ENCODE measurements at regions not wholly inside any gene's neighbourhood (a gene's known extent, or its start where the extent isn't known, plus 50 kb on each side); places are given as distances from the start of the nearest gene placed in this dataset.

- no CpG with 5 or more reads among the region's 2 CpGs for WGBS (ENCODE audit: insufficient coverage, low lambda C conversion rate)
- Histone ChIP-seq H3K27me3 (ENCODE audit: control insufficient read depth, insufficient read depth, low read length) (no peaks in the 10 kb centered on the region), H3K27ac (ENCODE audit: low read length) (no peak overlapping the region), H3K9me3 (ENCODE audit: control insufficient read depth, low read depth, low read length) (no peaks in the 10 kb centered on the region), H3K36me3 (ENCODE audit: control insufficient read depth, insufficient read depth, low read length) (no peaks in the 10 kb centered on the region), H3K4me3 (ENCODE audit: low read length) (no peak overlapping the region), H3K4me1 (ENCODE audit: control insufficient read depth, insufficient read depth, low read length) (no peaks in the 10 kb centered on the region)
- no peak for DNase-seq
Observed at GRCh38 chr6:104434519-104434918, 425.2 kb downstream of the HACE1 start.

- no peaks in the 10 kb centered on the region for H3K4me1 ChIP-seq (ENCODE audit: control insufficient read depth, insufficient read depth, low read length)
- no peaks in the 10 kb centered on the region for H3K36me3 ChIP-seq (ENCODE audit: control insufficient read depth, insufficient read depth, low read length)
- no peak for DNase-seq
- H3K9me3 ChIP-seq (ENCODE audit: control insufficient read depth, low read depth, low read length), result no peaks in the 10 kb centered on the region
- H3K27me3 ChIP-seq (ENCODE audit: control insufficient read depth, insufficient read depth, low read length), result no peaks in the 10 kb centered on the region
- H3K27ac ChIP-seq (ENCODE audit: low read length), result no peak overlapping the region
- no peak overlapping the region for H3K4me3 ChIP-seq (ENCODE audit: low read length)
- 92% methylated on average over 2 of the region's 3 CpGs for WGBS (ENCODE audit: insufficient coverage, low lambda C conversion rate)
Observed at GRCh38 chr6:104431096-104431495, 428.6 kb downstream of the HACE1 start.

- Histone ChIP-seq H3K9me3 (ENCODE audit: control insufficient read depth, low read depth, low read length) (no peaks in the 10 kb centered on the region), H3K4me1 (ENCODE audit: control insufficient read depth, insufficient read depth, low read length) (no peaks in the 10 kb centered on the region), H3K27me3 (ENCODE audit: control insufficient read depth, insufficient read depth, low read length) (no peaks in the 10 kb centered on the region), H3K27ac (ENCODE audit: low read length) (no peak overlapping the region), H3K36me3 (ENCODE audit: control insufficient read depth, insufficient read depth, low read length) (no peaks in the 10 kb centered on the region), H3K4me3 (ENCODE audit: low read length) (no peak overlapping the region)
- WGBS (ENCODE audit: insufficient coverage, low lambda C conversion rate), result 25% methylated on average over 1 of the region's 1 CpG
- no peak for DNase-seq
Observed at GRCh38 chr6:104428184-104428583, 431.5 kb downstream of the HACE1 start.

GRCh38 chr6:104423691-104424090, 436.0 kb downstream of the HACE1 start:
- no peaks in the 10 kb centered on the region for H3K27me3 ChIP-seq (ENCODE audit: control insufficient read depth, insufficient read depth, low read length)
- WGBS (ENCODE audit: insufficient coverage, low lambda C conversion rate), result 100% methylated on average over 1 of the region's 2 CpGs

GRCh38 chr6:104421650-104422049, 438.1 kb downstream of the HACE1 start:
- H3K4me3 ChIP-seq (ENCODE audit: low read length), result no peak overlapping the region
- WGBS (ENCODE audit: insufficient coverage, low lambda C conversion rate), result no CpG with 5 or more reads among the region's 4 CpGs
- no peak for DNase-seq

More at GRCh38 chr6:104423691-104424090, 436.0 kb downstream of the HACE1 start:
- Histone ChIP-seq H3K4me3 (ENCODE audit: low read length) (no peak overlapping the region), H3K4me1 (ENCODE audit: control insufficient read depth, insufficient read depth, low read length) (no peaks in the 10 kb centered on the region), H3K36me3 (ENCODE audit: control insufficient read depth, insufficient read depth, low read length) (no peaks in the 10 kb centered on the region), H3K27ac (ENCODE audit: low read length) (no peak overlapping the region), H3K9me3 (ENCODE audit: control insufficient read depth, low read depth, low read length) (no peaks in the 10 kb centered on the region)
- no peak for DNase-seq

GRCh38 chr6:104418839-104419238, 440.9 kb downstream of the HACE1 start:
- Histone ChIP-seq H3K36me3 (ENCODE audit: control insufficient read depth, insufficient read depth, low read length) (no peaks in the 10 kb centered on the region), H3K27me3 (ENCODE audit: control insufficient read depth, insufficient read depth, low read length) (no peaks in the 10 kb centered on the region), H3K4me1 (ENCODE audit: control insufficient read depth, insufficient read depth, low read length) (no peaks in the 10 kb centered on the region), H3K9me3 (ENCODE audit: control insufficient read depth, low read depth, low read length) (no peaks in the 10 kb centered on the region), H3K4me3 (ENCODE audit: low read length) (no peak overlapping the region), H3K27ac (ENCODE audit: low read length) (no peak overlapping the region)
- DNase-seq, result no peak
- no CpG with 5 or more reads among the region's 3 CpGs for WGBS (ENCODE audit: insufficient coverage, low lambda C conversion rate)

More at GRCh38 chr6:104421650-104422049, 438.1 kb downstream of the HACE1 start:
- Histone ChIP-seq H3K9me3 (ENCODE audit: control insufficient read depth, low read depth, low read length) (no peaks in the 10 kb centered on the region), H3K4me1 (ENCODE audit: control insufficient read depth, insufficient read depth, low read length) (no peaks in the 10 kb centered on the region), H3K27ac (ENCODE audit: low read length) (no peak overlapping the region), H3K36me3 (ENCODE audit: control insufficient read depth, insufficient read depth, low read length) (no peaks in the 10 kb centered on the region), H3K27me3 (ENCODE audit: control insufficient read depth, insufficient read depth, low read length) (no peaks in the 10 kb centered on the region)

GRCh38 chr6:104418125-104418524, 441.6 kb downstream of the HACE1 start:
- no peak overlapping the region for H3K4me3 ChIP-seq (ENCODE audit: low read length)
- H3K9me3 ChIP-seq (ENCODE audit: control insufficient read depth, low read depth, low read length), result no peaks in the 10 kb centered on the region
- H3K36me3 ChIP-seq (ENCODE audit: control insufficient read depth, insufficient read depth, low read length), result no peaks in the 10 kb centered on the region
- H3K4me1 ChIP-seq (ENCODE audit: control insufficient read depth, insufficient read depth, low read length), result no peaks in the 10 kb centered on the region
- no peak overlapping the region for H3K27ac ChIP-seq (ENCODE audit: low read length)
- peak in 1 of 2 donors; percentile 3 for DNase-seq
- H3K27me3 ChIP-seq (ENCODE audit: control insufficient read depth, insufficient read depth, low read length), result no peaks in the 10 kb centered on the region

- Histone ChIP-seq H3K4me3 (ENCODE audit: low read length) (no peak overlapping the region), H3K27me3 (ENCODE audit: control insufficient read depth, insufficient read depth, low read length) (no peaks in the 10 kb centered on the region), H3K9me3 (ENCODE audit: control insufficient read depth, low read depth, low read length) (no peaks in the 10 kb centered on the region), H3K27ac (ENCODE audit: low read length) (no peak overlapping the region), H3K36me3 (ENCODE audit: control insufficient read depth, insufficient read depth, low read length) (no peaks in the 10 kb centered on the region), H3K4me1 (ENCODE audit: control insufficient read depth, insufficient read depth, low read length) (no peaks in the 10 kb centered on the region)
- no peak for DNase-seq
- WGBS (ENCODE audit: insufficient coverage, low lambda C conversion rate), result no CpG with 5 or more reads among the region's 1 CpG
Observed at GRCh38 chr6:104414723-104415122, 445.0 kb downstream of the HACE1 start.

GRCh38 chr6:104413767-104414166, 446.0 kb downstream of the HACE1 start:
- no peak for DNase-seq
- Histone ChIP-seq H3K9me3 (ENCODE audit: control insufficient read depth, low read depth, low read length) (no peaks in the 10 kb centered on the region), H3K36me3 (ENCODE audit: control insufficient read depth, insufficient read depth, low read length) (no peaks in the 10 kb centered on the region), H3K27me3 (ENCODE audit: control insufficient read depth, insufficient read depth, low read length) (no peaks in the 10 kb centered on the region), H3K27ac (ENCODE audit: low read length) (no peak overlapping the region), H3K4me1 (ENCODE audit: control insufficient read depth, insufficient read depth, low read length) (no peaks in the 10 kb centered on the region), H3K4me3 (ENCODE audit: low read length) (no peak overlapping the region)
- no CpG with 5 or more reads among the region's 3 CpGs for WGBS (ENCODE audit: insufficient coverage, low lambda C conversion rate)

GRCh38 chr6:104411302-104411701, 448.4 kb downstream of the HACE1 start:
- no peaks in the 10 kb centered on the region for H3K27me3 ChIP-seq (ENCODE audit: control insufficient read depth, insufficient read depth, low read length)
- no peak overlapping the region for H3K27ac ChIP-seq (ENCODE audit: low read length)
- H3K4me1 ChIP-seq (ENCODE audit: control insufficient read depth, insufficient read depth, low read length), result no peaks in the 10 kb centered on the region
- no peak overlapping the region for H3K4me3 ChIP-seq (ENCODE audit: low read length)
- WGBS (ENCODE audit: insufficient coverage, low lambda C conversion rate), result 90% methylated on average over 2 of the region's 6 CpGs
- no peaks in the 10 kb centered on the region for H3K9me3 ChIP-seq (ENCODE audit: control insufficient read depth, low read depth, low read length)
- H3K36me3 ChIP-seq (ENCODE audit: control insufficient read depth, insufficient read depth, low read length), result no peaks in the 10 kb centered on the region
- DNase-seq, result no peak

GRCh38 chr6:104409913-104410312, 449.8 kb downstream of the HACE1 start:
- DNase-seq, result no peak
- Histone ChIP-seq H3K4me3 (ENCODE audit: low read length) (no peak overlapping the region), H3K27ac (ENCODE audit: low read length) (no peak overlapping the region), H3K9me3 (ENCODE audit: control insufficient read depth, low read depth, low read length) (no peaks in the 10 kb centered on the region), H3K36me3 (ENCODE audit: control insufficient read depth, insufficient read depth, low read length) (no peaks in the 10 kb centered on the region), H3K27me3 (ENCODE audit: control insufficient read depth, insufficient read depth, low read length) (no peaks in the 10 kb centered on the region), H3K4me1 (ENCODE audit: control insufficient read depth, insufficient read depth, low read length) (no peaks in the 10 kb centered on the region)

All from large intestine (tissue), 3 donors.